ENCODE measurements at regions not wholly inside any gene's neighbourhood (a gene's known extent, or its start where the extent isn't known, plus 50 kb on each side); places are given as distances from the start of the nearest gene placed in this dataset.

DNA sequence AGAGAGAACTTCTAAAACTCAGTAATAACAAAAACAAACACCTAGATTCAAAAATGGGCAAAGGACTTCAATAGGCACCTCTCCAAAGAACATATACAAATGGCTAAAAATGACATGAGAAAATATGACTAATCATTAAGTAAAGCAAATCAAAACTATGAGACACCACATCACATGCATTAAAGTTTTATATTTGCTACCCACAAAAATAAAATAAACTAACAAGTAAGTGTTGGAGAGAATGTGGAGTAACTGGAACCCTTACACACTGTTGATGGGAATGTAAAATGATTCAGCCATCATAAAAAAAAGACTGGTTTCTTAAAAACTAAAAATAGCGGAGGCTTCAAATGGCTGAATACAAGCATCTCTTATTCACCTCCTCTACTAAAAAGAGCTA is 262.1 kb upstream of the PKN2 start:
- peaks cover 3% of the 10 kb centered on the region for H3K9me3 ChIP-seq (ENCODE audit: control insufficient read depth, low read length)
- H3K27ac ChIP-seq (ENCODE audit: insufficient read depth, low read length, poor library complexity, severe bottlenecking): no peak overlapping the region
- H3K4me3 ChIP-seq (ENCODE audit: insufficient read depth, low read depth, low read length, poor library complexity, severe bottlenecking): no peak overlapping the region
- H3K36me3 ChIP-seq (ENCODE audit: control insufficient read depth, insufficient read depth, low read length): no peaks in the 10 kb centered on the region
- no peaks in the 10 kb centered on the region for H3K4me1 ChIP-seq (ENCODE audit: control insufficient read depth, insufficient read depth, low read length, poor library complexity, severe bottlenecking)
- no peak for DNase-seq
- H3K27me3 ChIP-seq (replicated peaks; ENCODE audit: control insufficient read depth, insufficient read depth, low read length, poor library complexity, severe bottlenecking): no peaks in the 10 kb centered on the region

DNA sequence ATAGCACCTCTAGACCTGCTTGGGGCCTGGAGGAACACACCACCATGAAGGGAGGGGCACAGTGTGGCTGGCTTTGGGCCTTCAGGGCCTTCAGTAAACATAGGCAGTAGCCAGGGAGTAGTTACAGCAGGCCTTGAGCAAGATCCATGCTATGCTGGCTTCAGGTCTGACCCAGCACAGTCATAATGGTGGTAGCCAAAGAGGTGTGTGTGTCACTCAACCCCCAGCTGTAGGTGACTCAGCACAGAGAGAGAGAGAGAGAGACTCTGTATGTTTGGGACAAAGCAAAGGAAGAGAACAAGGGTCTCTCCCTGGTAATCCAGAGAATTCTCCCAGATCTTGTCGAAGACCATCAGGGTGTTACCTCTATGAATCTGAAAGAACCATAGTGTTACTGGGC is 250.5 kb upstream of the PKN2 start:
- Histone ChIP-seq H3K27ac (ENCODE audit: insufficient read depth, low read length, poor library complexity, severe bottlenecking) (no peak overlapping the region), H3K4me1 (ENCODE audit: control insufficient read depth, insufficient read depth, low read length, poor library complexity, severe bottlenecking) (no peaks in the 10 kb centered on the region), H3K4me3 (ENCODE audit: insufficient read depth, low read depth, low read length, poor library complexity, severe bottlenecking) (no peak overlapping the region), H3K9me3 (ENCODE audit: control insufficient read depth, low read length) (no peaks in the 10 kb centered on the region), H3K27me3 (replicated peaks; ENCODE audit: control insufficient read depth, insufficient read depth, low read length, poor library complexity, severe bottlenecking) (no peaks in the 10 kb centered on the region), H3K36me3 (ENCODE audit: control insufficient read depth, insufficient read depth, low read length) (no peaks in the 10 kb centered on the region)
- no peak for DNase-seq

DNA sequence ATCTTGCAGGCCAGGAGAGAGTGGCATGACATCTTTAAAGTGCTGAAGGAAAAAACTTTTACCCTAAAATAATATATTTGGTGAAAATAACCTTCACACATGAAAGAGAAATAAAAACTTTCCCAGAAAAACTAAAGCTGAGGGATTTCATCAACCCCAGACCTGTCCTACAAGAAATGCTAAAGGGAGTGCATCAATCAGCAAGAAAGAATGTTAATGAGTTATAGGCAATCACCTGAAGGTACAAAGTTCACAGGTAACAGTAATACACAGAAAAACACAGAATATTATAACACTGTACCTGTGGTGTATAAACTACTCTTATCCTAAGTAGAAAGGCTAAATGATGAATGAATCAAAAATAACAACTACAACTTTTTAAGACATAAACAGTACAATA is 249.2 kb upstream of the PKN2 start:
- no peaks in the 10 kb centered on the region for H3K9me3 ChIP-seq (ENCODE audit: control insufficient read depth, low read length)
- no peaks in the 10 kb centered on the region for H3K27me3 ChIP-seq (replicated peaks; ENCODE audit: control insufficient read depth, insufficient read depth, low read length, poor library complexity, severe bottlenecking)
- H3K36me3 ChIP-seq (ENCODE audit: control insufficient read depth, insufficient read depth, low read length): no peaks in the 10 kb centered on the region
- DNase-seq: no peak
- H3K4me1 ChIP-seq (ENCODE audit: control insufficient read depth, insufficient read depth, low read length, poor library complexity, severe bottlenecking): no peaks in the 10 kb centered on the region
- no peak overlapping the region for H3K4me3 ChIP-seq (ENCODE audit: insufficient read depth, low read depth, low read length, poor library complexity, severe bottlenecking)
- H3K27ac ChIP-seq (ENCODE audit: insufficient read depth, low read length, poor library complexity, severe bottlenecking): no peak overlapping the region

DNA sequence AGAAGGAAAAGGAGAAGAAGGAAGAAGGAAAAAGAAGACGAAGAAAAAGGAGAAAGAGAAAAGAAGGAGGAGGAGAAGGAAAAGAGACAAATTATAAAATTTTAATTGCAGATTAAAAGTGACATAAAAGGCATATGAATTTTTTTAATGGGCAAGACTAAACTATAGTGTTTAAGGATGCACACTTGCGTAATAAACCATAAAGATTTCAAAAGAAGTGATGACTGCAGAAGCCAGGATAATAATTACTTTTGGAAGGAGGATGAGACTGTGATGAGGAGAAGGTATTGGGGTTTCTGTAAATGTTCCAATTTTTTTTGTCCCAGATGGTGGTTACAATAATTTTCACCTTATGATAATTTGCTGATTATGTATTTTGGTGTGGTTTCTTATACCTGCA is 243.1 kb upstream of the PKN2 start:
- H3K4me1 ChIP-seq (ENCODE audit: control insufficient read depth, insufficient read depth, low read length, poor library complexity, severe bottlenecking): no peaks in the 10 kb centered on the region

DNA sequence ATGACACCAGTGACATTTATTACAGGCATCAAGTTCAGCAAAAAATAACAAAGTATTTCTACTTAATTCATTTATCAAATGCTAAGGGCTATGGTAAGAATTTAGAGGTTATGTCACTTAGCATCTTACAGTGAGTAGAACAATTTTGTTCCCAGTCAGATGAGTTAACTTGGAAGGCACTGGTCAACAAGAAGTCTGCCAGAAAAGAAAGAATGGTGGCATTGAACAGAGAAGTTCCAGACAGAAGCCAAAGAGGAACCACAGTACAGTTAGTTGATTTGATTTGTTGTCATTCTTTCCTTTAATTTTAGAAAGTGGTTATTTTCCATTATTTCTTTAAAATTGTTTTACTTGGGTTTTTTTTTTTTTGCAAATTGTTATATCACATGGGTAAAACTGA is 232.2 kb upstream of the PKN2 start:
- no peaks in the 10 kb centered on the region for H3K36me3 ChIP-seq (ENCODE audit: control insufficient read depth, insufficient read depth, low read length)
- no peaks in the 10 kb centered on the region for H3K4me1 ChIP-seq (ENCODE audit: control insufficient read depth, insufficient read depth, low read length, poor library complexity, severe bottlenecking)
- H3K27me3 ChIP-seq (replicated peaks; ENCODE audit: control insufficient read depth, insufficient read depth, low read length, poor library complexity, severe bottlenecking): no peaks in the 10 kb centered on the region
- no peak overlapping the region for H3K4me3 ChIP-seq (ENCODE audit: insufficient read depth, low read depth, low read length, poor library complexity, severe bottlenecking)
- no peaks in the 10 kb centered on the region for H3K9me3 ChIP-seq (ENCODE audit: control insufficient read depth, low read length)
- DNase-seq: no peak
- H3K27ac ChIP-seq (ENCODE audit: insufficient read depth, low read length, poor library complexity, severe bottlenecking): no peak overlapping the region

More for the DNA sequence above, 243.1 kb upstream of the PKN2 start:
- Histone ChIP-seq H3K36me3 (ENCODE audit: control insufficient read depth, insufficient read depth, low read length) (no peaks in the 10 kb centered on the region), H3K27me3 (replicated peaks; ENCODE audit: control insufficient read depth, insufficient read depth, low read length, poor library complexity, severe bottlenecking) (no peaks in the 10 kb centered on the region), H3K4me3 (ENCODE audit: insufficient read depth, low read depth, low read length, poor library complexity, severe bottlenecking) (no peak overlapping the region), H3K9me3 (ENCODE audit: control insufficient read depth, low read length) (no peaks in the 10 kb centered on the region), H3K27ac (ENCODE audit: insufficient read depth, low read length, poor library complexity, severe bottlenecking) (no peak overlapping the region)
- DNase-seq: no peak

DNA sequence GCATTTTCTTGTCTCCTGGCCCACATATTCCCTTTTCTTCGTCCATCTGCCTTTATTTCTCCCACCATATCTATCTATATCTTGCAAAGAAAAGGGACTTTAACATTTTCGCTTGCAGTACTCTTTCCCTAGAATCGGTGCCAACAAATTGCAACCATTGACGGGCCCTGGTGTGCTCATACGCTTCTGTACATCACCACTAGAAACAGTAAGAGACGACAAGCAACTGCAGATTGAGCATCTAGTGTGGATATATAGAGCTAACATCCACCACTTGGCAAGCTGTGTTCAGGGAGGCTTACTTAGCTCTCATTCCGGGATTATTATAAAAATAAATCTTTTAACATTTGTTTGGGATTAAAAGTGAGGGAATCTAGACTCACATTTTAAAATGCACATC is 230.8 kb upstream of the PKN2 start:
- Histone ChIP-seq H3K9me3 (ENCODE audit: control insufficient read depth, low read length) (no peaks in the 10 kb centered on the region), H3K4me3 (ENCODE audit: insufficient read depth, low read depth, low read length, poor library complexity, severe bottlenecking) (no peak overlapping the region), H3K4me1 (ENCODE audit: control insufficient read depth, insufficient read depth, low read length, poor library complexity, severe bottlenecking) (no peaks in the 10 kb centered on the region), H3K36me3 (ENCODE audit: control insufficient read depth, insufficient read depth, low read length) (no peaks in the 10 kb centered on the region), H3K27ac (ENCODE audit: insufficient read depth, low read length, poor library complexity, severe bottlenecking) (no peak overlapping the region), H3K27me3 (replicated peaks; ENCODE audit: control insufficient read depth, insufficient read depth, low read length, poor library complexity, severe bottlenecking) (no peaks in the 10 kb centered on the region)
- DNase-seq: no peak

DNA sequence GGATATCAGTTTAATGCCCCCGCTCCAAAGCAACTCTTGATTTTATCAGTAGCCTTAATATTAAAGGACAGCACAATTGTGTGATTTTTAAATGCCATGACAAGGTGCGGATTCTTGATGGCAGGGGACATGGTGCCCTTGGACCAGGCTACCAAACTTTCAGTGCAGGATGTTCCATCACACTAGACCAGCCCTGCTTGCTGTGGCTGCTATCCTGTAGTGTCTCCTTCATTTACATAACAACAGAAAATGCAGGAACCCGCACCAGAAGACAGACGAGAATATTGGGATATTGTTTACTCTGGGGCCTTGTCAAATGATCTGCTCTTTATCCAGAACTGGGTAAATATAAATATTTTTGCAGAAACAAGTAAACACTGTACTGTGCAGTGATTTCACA is 229.3 kb upstream of the PKN2 start:
- no peak overlapping the region for H3K27ac ChIP-seq (ENCODE audit: insufficient read depth, low read length, poor library complexity, severe bottlenecking)
- no peaks in the 10 kb centered on the region for H3K27me3 ChIP-seq (replicated peaks; ENCODE audit: control insufficient read depth, insufficient read depth, low read length, poor library complexity, severe bottlenecking)
- no peaks in the 10 kb centered on the region for H3K4me1 ChIP-seq (ENCODE audit: control insufficient read depth, insufficient read depth, low read length, poor library complexity, severe bottlenecking)
- no peak for DNase-seq
- no peaks in the 10 kb centered on the region for H3K36me3 ChIP-seq (ENCODE audit: control insufficient read depth, insufficient read depth, low read length)
- H3K4me3 ChIP-seq (ENCODE audit: insufficient read depth, low read depth, low read length, poor library complexity, severe bottlenecking): no peak overlapping the region
- no peaks in the 10 kb centered on the region for H3K9me3 ChIP-seq (ENCODE audit: control insufficient read depth, low read length)

DNA sequence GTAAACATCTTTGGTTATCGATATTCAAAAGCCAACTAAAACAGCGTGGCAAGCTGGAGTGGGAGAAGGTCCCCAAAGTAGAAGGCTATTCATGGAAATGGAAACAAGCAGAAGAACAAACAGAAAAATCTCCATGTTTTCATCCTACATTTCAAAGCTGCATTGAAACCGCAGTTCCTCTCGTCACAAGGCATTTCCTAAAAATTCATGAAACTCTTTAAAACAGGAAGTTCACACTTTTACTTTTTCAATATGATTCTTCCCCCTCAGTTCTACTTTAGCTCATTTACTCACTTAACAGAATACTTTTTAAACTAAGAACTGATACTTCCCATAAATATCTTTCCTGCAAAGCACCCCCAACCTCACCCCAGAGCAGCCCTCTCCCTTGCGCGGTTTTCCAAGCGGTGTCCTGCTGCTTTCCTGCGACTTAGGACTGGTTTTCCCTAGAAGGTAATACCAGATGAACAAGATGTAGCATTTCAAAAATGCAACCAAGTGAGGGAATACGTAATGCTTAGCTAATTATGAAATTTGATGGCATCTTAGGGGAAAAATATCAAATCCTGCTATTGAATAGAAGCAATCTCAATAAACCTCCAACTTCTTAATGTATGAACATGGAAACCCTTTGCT is 228.3 kb upstream of the PKN2 start:
- H3K9me3 ChIP-seq (ENCODE audit: control insufficient read depth, low read length): no peaks in the 10 kb centered on the region
- H3K27me3 ChIP-seq (replicated peaks; ENCODE audit: control insufficient read depth, insufficient read depth, low read length, poor library complexity, severe bottlenecking): peaks cover 2% of the 10 kb centered on the region
- DNase-seq: no peak
- H3K4me1 ChIP-seq (ENCODE audit: control insufficient read depth, insufficient read depth, low read length, poor library complexity, severe bottlenecking): no peaks in the 10 kb centered on the region
- H3K27ac ChIP-seq (ENCODE audit: insufficient read depth, low read length, poor library complexity, severe bottlenecking): no peak overlapping the region
- no peaks in the 10 kb centered on the region for H3K36me3 ChIP-seq (ENCODE audit: control insufficient read depth, insufficient read depth, low read length)
- no peak overlapping the region for H3K4me3 ChIP-seq (ENCODE audit: insufficient read depth, low read depth, low read length, poor library complexity, severe bottlenecking)

DNA sequence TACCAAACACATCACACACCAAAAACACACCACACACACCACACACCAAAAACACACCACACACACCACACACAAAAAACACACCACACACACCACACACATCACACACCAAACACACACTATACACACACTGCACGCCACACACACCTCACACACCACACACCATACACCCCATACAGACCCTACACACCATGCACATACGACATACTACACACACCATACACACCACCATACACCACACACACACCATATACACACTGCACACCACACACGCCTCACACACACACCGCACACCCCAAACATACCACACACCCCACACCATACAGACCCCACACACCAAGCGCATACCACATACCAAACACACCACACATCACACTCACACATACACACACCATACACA is 226.9 kb upstream of the PKN2 start:
- Histone ChIP-seq H3K27me3 (replicated peaks; ENCODE audit: control insufficient read depth, insufficient read depth, low read length, poor library complexity, severe bottlenecking) (peaks cover 3% of the 10 kb centered on the region), H3K9me3 (ENCODE audit: control insufficient read depth, low read length) (no peaks in the 10 kb centered on the region), H3K4me3 (ENCODE audit: insufficient read depth, low read depth, low read length, poor library complexity, severe bottlenecking) (no peak overlapping the region), H3K4me1 (ENCODE audit: control insufficient read depth, insufficient read depth, low read length, poor library complexity, severe bottlenecking) (no peaks in the 10 kb centered on the region), H3K27ac (ENCODE audit: insufficient read depth, low read length, poor library complexity, severe bottlenecking) (no peak overlapping the region), H3K36me3 (ENCODE audit: control insufficient read depth, insufficient read depth, low read length) (no peaks in the 10 kb centered on the region)
- no peak for DNase-seq

DNA sequence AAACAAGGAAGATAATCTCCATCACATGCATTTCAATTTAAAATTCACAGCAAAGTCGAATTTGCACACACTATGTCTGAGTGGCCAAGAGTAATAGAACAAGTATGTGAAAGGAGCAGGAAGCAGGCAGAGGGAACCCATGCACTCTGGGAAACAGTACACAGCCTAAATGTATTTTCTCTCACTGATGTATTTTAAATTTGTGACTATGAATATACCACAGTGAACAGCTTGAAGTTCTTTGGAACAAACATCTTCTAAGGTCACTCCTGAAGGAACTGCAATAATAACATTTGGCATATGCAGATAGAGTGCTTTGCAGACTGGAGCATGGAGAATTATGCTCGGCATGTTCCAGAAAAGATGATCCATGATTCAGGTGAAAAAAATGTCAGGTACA is 223.1 kb upstream of the PKN2 start:
- no peaks in the 10 kb centered on the region for H3K9me3 ChIP-seq (ENCODE audit: control insufficient read depth, low read length)
- no peak overlapping the region for H3K4me3 ChIP-seq (ENCODE audit: insufficient read depth, low read depth, low read length, poor library complexity, severe bottlenecking)
- no peak for DNase-seq
- no peaks in the 10 kb centered on the region for H3K4me1 ChIP-seq (ENCODE audit: control insufficient read depth, insufficient read depth, low read length, poor library complexity, severe bottlenecking)
- no peaks in the 10 kb centered on the region for H3K36me3 ChIP-seq (ENCODE audit: control insufficient read depth, insufficient read depth, low read length)
- peaks cover 3% of the 10 kb centered on the region for H3K27me3 ChIP-seq (replicated peaks; ENCODE audit: control insufficient read depth, insufficient read depth, low read length, poor library complexity, severe bottlenecking)
- H3K27ac ChIP-seq (ENCODE audit: insufficient read depth, low read length, poor library complexity, severe bottlenecking): no peak overlapping the region

DNA sequence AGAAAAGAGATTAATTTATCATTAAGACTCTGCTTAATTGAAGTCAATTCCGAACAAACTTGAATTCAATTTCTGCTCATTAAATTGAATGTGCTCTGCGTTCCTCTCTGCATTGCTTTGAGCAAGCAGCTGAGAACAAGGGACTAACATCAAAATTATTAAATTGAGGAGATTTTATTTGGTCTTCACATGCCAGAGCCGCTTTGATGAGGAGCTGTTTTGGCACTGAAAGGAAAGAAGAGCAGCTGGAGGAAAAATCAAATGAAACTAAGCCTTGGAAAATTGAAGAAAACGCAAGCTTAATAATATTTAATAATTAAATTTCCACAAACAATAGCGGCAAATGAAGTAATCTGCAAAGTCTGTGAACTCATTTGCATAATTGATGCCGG is 222.0 kb upstream of the PKN2 start:
- no peak overlapping the region for H3K27ac ChIP-seq (ENCODE audit: insufficient read depth, low read length, poor library complexity, severe bottlenecking)
- H3K36me3 ChIP-seq (ENCODE audit: control insufficient read depth, insufficient read depth, low read length): no peaks in the 10 kb centered on the region
- H3K27me3 ChIP-seq (replicated peaks; ENCODE audit: control insufficient read depth, insufficient read depth, low read length, poor library complexity, severe bottlenecking): peaks cover 3% of the 10 kb centered on the region
- DNase-seq: no peak
- H3K4me1 ChIP-seq (ENCODE audit: control insufficient read depth, insufficient read depth, low read length, poor library complexity, severe bottlenecking): no peaks in the 10 kb centered on the region
- H3K4me3 ChIP-seq (ENCODE audit: insufficient read depth, low read depth, low read length, poor library complexity, severe bottlenecking): no peak overlapping the region
- H3K9me3 ChIP-seq (ENCODE audit: control insufficient read depth, low read length): no peaks in the 10 kb centered on the region

Data from effector memory CD4-positive, alpha-beta T cell (primary cell).